ENCODE measurements at regions not wholly inside any gene's neighbourhood (a gene's known extent, or its start where the extent isn't known, plus 50 kb on each side); places are given as distances from the start of the nearest gene placed in this dataset.

DNA sequence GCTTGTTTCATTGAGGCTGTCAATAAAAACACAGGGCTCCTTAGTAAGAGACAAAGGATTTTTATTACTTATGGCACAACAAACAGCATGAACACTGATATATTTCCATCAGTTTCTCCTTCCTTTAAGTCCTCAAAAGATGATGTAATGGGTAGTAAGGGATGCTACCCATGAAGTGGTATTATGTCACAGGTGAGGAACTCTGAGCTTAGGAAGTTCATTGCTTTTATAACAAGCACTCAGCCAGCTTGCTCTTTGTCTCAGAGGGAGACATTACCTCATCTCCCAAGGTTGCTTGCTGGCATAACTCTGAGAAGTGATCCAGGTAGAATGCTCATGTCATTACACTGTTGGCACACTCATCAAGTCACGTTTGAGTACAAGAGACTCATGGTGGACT lies 287.0 kb upstream of the OR4E1 start:
- DNase-seq = no peak
- Histone ChIP-seq H3K4me1 (replicated peaks in 1 of 2) (no peaks in the 10 kb centered on the region), H3K4me3 (no peak overlapping the region), H3K27me3 (no peaks in the 10 kb centered on the region), H3K27ac (no peak overlapping the region), H3K36me3 (replicated peaks in 1 of 2) (no peaks in the 10 kb centered on the region), H3K9me3 (replicated peaks in 1 of 3) (no peaks in the 10 kb centered on the region)
- intact Hi-C loops (cut with DNase I) = no loop called here
- 27 to 44% (median 35%) methylated on average over 1 of the region's 1 CpG for WGBS, 4 donors
- no peak for TF ChIP-seq POLR2A (IDR thresholded peaks at IDR 0.05)
- TF ChIP-seq, protein P1, sequence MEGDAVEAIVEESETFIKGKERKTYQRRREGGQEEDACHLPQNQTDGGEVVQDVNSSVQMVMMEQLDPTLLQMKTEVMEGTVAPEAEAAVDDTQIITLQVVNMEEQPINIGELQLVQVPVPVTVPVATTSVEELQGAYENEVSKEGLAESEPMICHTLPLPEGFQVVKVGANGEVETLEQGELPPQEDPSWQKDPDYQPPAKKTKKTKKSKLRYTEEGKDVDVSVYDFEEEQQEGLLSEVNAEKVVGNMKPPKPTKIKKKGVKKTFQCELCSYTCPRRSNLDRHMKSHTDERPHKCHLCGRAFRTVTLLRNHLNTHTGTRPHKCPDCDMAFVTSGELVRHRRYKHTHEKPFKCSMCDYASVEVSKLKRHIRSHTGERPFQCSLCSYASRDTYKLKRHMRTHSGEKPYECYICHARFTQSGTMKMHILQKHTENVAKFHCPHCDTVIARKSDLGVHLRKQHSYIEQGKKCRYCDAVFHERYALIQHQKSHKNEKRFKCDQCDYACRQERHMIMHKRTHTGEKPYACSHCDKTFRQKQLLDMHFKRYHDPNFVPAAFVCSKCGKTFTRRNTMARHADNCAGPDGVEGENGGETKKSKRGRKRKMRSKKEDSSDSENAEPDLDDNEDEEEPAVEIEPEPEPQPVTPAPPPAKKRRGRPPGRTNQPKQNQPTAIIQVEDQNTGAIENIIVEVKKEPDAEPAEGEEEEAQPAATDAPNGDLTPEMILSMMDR (IDR thresholded peaks at IDR 0.05) = no peak

DNA sequence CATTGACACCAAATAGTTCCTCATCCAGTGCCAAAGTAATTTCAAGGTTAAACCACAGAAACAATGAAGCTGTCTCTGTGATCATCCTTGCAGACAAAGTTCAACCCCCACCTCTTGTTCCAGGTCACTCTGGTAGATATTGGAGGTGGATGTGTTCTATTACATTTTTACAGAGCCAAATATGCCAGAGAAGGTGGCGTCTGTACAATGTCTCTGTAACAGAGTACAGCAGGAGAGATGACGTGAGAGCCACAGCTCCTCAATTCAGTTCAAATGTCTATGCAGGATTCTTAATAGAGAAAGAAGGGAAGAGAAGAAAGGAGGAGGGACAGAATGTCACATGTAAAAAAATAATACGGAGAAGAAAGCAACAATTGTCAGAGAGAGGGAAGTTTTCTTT lies 268.3 kb upstream of the OR4E1 start:
- Histone ChIP-seq H3K4me3 (no peak overlapping the region), H3K27ac (no peak overlapping the region), H3K36me3 (replicated peaks in 1 of 2) (no peaks in the 10 kb centered on the region), H3K27me3 (no peaks in the 10 kb centered on the region), H3K9me3 (replicated peaks in 1 of 3) (no peaks in the 10 kb centered on the region), H3K4me1 (replicated peaks in 1 of 2) (no peaks in the 10 kb centered on the region)
- intact Hi-C loops (cut with DNase I) = no loop called here
- DNase-seq = no peak
- 60 to 69% (median 68%) methylated on average over 3 of the region's 3 CpGs for WGBS, 4 donors
- TF ChIP-seq POLR2A (IDR thresholded peaks at IDR 0.05) = no peak
- TF ChIP-seq, protein P1 (IDR thresholded peaks at IDR 0.05) = no peak

DNA sequence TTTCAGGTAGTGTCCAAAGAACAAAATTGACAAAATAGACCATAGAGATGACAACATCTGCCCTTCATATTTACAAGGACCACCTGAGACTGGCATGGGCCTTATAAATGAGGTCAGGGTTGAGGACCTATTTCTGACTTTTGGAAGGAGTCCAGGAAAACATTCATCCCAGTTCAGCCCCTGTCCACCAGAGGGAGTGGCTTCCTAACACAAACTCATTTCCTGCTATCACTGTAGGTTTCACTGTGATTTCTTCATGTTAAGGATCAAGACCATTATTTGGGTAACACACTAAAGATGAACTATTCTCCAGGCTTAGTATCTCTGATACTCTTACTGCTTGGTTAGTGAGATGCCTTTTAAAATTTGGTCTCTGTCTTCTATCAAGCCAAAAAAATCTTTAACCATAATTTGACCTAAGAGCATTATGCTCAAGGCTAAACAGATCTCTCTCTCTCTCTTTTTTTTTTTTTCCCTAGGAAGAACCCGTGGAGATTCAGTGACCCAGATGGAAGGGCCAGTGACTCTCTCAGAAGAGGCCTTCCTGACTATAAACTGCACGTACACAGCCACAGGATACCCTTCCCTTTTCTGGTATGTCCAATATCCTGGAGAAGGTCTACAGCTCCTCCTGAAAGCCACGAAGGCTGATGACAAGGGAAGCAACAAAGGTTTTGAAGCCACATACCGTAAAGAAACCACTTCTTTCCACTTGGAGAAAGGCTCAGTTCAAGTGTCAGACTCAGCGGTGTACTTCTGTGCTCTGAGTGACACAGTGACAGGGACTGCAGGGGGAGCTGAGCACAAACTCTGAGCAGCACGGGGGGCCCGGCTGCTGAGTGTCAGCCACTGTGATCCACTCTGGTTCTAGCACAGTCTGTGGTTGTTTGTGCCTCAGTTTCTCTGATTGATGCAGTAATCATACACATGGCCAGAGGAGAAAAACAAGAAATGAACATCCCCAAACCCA lies 267.6 kb upstream of the OR4E1 start:
- Histone ChIP-seq H3K4me1 (replicated peaks in 1 of 2) (no peaks in the 10 kb centered on the region), H3K27ac (no peak overlapping the region), H3K4me3 (no peak overlapping the region), H3K9me3 (replicated peaks in 1 of 3) (no peaks in the 10 kb centered on the region), H3K36me3 (replicated peaks in 1 of 2) (no peaks in the 10 kb centered on the region), H3K27me3 (no peaks in the 10 kb centered on the region)
- intact Hi-C loops (cut with DNase I) = no loop called here
- DNase-seq = peak in 1 of 7 donors; percentile 1
- WGBS, 4 donors = 59 to 73% (median 61%) methylated on average over 5 to 7 of the region's 7 CpGs
- TF ChIP-seq POLR2A (IDR thresholded peaks at IDR 0.05) = no peak
- TF ChIP-seq, protein P1 (IDR thresholded peaks at IDR 0.05) = peak in 2 of 6 experiments; percentile 11 to 26

DNA sequence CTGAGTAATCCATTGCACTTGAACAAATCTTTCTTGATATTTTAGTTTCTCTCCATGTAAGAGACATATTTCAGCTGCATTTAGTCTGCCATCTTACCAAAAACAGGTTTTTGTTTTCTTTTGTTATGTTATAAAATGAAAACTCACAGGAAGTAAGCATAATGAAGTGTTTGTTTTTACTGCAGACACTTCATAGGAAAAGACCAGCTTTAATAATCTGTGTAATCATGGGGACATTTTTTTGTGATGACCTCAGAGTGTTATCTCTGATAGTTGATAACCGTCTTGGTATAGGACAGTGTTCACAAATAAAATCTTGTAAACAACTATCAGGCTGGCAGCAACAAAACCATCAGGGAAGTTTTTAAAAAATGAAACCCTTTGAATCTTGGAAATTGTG lies 266.2 kb upstream of the OR4E1 start:
- H3K9me3 ChIP-seq (replicated peaks in 1 of 3) = no peaks in the 10 kb centered on the region
- 32 to 47% (median 42%) methylated on average over 1 of the region's 1 CpG for WGBS, 4 donors
- no peaks in the 10 kb centered on the region for H3K36me3 ChIP-seq (replicated peaks in 1 of 2)
- H3K27ac ChIP-seq = no peak overlapping the region
- no peaks in the 10 kb centered on the region for H3K4me1 ChIP-seq (replicated peaks in 1 of 2)
- TF ChIP-seq, protein P1 (IDR thresholded peaks at IDR 0.05) = no peak
- no peak for TF ChIP-seq POLR2A (IDR thresholded peaks at IDR 0.05)
- no peaks in the 10 kb centered on the region for H3K27me3 ChIP-seq
- H3K4me3 ChIP-seq = no peak overlapping the region
- intact Hi-C loops (cut with DNase I) = no loop called here
- DNase-seq = no peak

All from adrenal gland (tissue), 9 donors.